Activated naive CD4-positive, alpha-beta T cell treated with anti-CD3 and anti-CD28 coated beads for 36 hours (primary cell): ENCODE measurements at regions not wholly inside any gene's neighbourhood (a gene's known extent, or its start where the extent isn't known, plus 50 kb on each side); places are given as distances from the start of the nearest gene placed in this dataset.

Experiments used
- CTCF ChIA-PET: fragments of 350-600 bp; sonication (Branson Sonifier 250); formaldehyde crosslinking; loops from one replicate; lab custom pipeline; 2021; ENCODE audit warnings: antibody characterized with exemption; lab: Charles Lee
- DNase-seq: peaks from one replicate; pipeline ENCODE4 v3.0.0-alpha.2; 2020
- H3K27ac Mint-ChIP-seq: one replicate; pipeline ENCODE4 v1.8.0; 2021; ENCODE audit warnings: mild to moderate bottlenecking, mixed read lengths
- H3K27me3 Mint-ChIP-seq: one replicate; pipeline ENCODE4 v1.8.0; 2021; ENCODE audit warnings: low read depth, mixed read lengths
- H3K36me3 Mint-ChIP-seq: one replicate; pipeline ENCODE4 v1.8.0; 2021; ENCODE audit warnings: low read depth, mixed read lengths
- H3K4me1 Mint-ChIP-seq: one replicate; pipeline ENCODE4 v1.8.0; 2021; ENCODE audit warnings: low read depth, mixed read lengths
- H3K4me3 Mint-ChIP-seq: one replicate; pipeline ENCODE4 v1.8.0; 2021; ENCODE audit warnings: mild to moderate bottlenecking, moderate library complexity, mixed read lengths
- H3K9me3 Mint-ChIP-seq: one replicate; pipeline ENCODE4 v1.8.0; 2021; ENCODE audit warnings: mixed read lengths
- intact Hi-C: fragments of 100-400 bp; cut with micrococcal nuclease; formaldehyde crosslinking; loops from one replicate; pipeline ENCODE4 v1.15.1; 2023

GRCh38 chr14:40936861-40937260, 669.8 kb upstream of the LRFN5 start:
- CTCF ChIA-PET, result no interaction called here
- intact Hi-C loops, result no loop called here
- H3K4me3 Mint-ChIP-seq, result no peak overlapping the region
- H3K27ac Mint-ChIP-seq, result no peak overlapping the region
- H3K4me1 Mint-ChIP-seq, result no peaks in the 10 kb centered on the region
- DNase-seq, result no peak
- H3K9me3 Mint-ChIP-seq, result no peaks in the 10 kb centered on the region
- no peaks in the 10 kb centered on the region for H3K36me3 Mint-ChIP-seq
- no peaks in the 10 kb centered on the region for H3K27me3 Mint-ChIP-seq

GRCh38 chr14:40920380-40920779, 686.3 kb upstream of the LRFN5 start:
- no peak for DNase-seq
- H3K27me3 Mint-ChIP-seq, result no peaks in the 10 kb centered on the region
- intact Hi-C loops, result no loop called here
- no peaks in the 10 kb centered on the region for H3K36me3 Mint-ChIP-seq
- no peak overlapping the region for H3K27ac Mint-ChIP-seq
- H3K9me3 Mint-ChIP-seq, result no peaks in the 10 kb centered on the region
- no peak overlapping the region for H3K4me3 Mint-ChIP-seq
- CTCF ChIA-PET, result no interaction called here
- H3K4me1 Mint-ChIP-seq, result no peaks in the 10 kb centered on the region

DNA sequence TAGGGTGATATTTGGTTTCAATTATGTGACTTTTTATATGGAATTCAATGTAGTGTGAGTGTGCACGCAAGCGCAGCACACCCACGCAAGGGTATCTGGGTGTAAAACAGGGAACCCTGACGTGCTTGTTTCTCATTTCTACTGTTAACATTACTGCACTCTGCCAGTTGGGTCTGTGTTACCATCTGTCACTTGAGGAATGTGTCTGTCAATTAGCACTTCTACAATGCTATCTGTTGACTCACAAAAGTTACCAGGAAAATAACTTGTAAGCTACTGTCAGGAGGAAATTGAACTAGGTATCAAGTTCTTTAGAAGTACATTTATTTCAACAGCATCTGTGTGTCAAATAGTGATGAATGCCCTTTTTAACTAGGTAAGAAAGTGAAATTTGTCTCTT, 695.5 kb upstream of the LRFN5 start:
- Mint-ChIP-seq H3K9me3 (no peaks in the 10 kb centered on the region), H3K27ac (no peak overlapping the region), H3K4me1 (no peaks in the 10 kb centered on the region), H3K36me3 (no peaks in the 10 kb centered on the region), H3K27me3 (no peaks in the 10 kb centered on the region), H3K4me3 (no peak overlapping the region)
- CTCF ChIA-PET, result no interaction called here
- intact Hi-C loops, result no loop called here
- DNase-seq, result no peak

- H3K36me3 Mint-ChIP-seq, result no peaks in the 10 kb centered on the region
- DNase-seq, result no peak
- no peaks in the 10 kb centered on the region for H3K9me3 Mint-ChIP-seq
- H3K4me1 Mint-ChIP-seq, result no peaks in the 10 kb centered on the region
- H3K4me3 Mint-ChIP-seq, result no peak overlapping the region
- CTCF ChIA-PET, result no interaction called here
- intact Hi-C loops, result no loop called here
- no peak overlapping the region for H3K27ac Mint-ChIP-seq
- no peaks in the 10 kb centered on the region for H3K27me3 Mint-ChIP-seq
Observed at GRCh38 chr14:40909906-40910305, 696.8 kb upstream of the LRFN5 start.

DNA sequence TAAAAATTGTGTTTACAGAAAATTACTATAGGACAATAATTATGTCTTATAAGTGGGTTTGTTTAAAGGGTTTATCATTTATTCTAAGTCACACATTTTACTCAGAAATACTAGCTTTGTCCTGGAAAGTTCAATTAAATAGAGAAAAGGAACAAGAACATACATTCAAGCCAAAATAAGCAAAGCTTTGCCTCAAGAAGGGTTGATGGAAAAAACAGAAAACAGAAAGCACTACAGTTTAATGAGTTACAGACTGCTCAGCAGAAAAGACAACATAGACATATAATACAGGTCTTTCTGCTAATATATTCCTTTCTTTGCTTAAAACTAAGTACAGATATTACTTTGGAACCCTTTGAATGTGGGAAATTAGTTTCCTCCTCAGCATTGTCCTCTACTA, 703.0 kb upstream of the LRFN5 start:
- Mint-ChIP-seq H3K36me3 (no peaks in the 10 kb centered on the region), H3K27ac (no peak overlapping the region), H3K4me1 (no peaks in the 10 kb centered on the region), H3K9me3 (peaks cover 3% of the 10 kb centered on the region), H3K4me3 (no peak overlapping the region), H3K27me3 (peaks cover 5% of the 10 kb centered on the region)
- DNase-seq, result no peak
- CTCF ChIA-PET, result no interaction called here
- intact Hi-C loops, result no loop called here

DNA sequence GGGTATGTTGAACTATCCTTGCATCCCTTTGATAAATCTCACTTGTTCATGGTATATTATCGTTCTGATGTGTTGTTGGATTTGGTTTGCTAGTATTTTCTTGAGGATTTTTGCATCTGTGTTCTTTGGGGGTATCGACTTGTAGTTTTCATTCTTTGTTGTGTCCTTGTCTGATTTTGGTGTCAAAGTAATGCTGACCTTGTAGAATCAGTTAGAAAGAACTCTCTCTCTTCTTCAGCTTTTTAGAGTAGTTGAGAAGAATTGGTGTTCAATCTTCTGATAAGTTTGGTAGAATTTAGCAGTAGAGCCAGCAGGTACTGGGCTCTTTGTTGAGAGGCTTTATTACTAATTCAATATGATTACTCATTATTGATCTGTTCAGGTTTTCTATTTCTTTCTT, 707.2 kb upstream of the LRFN5 start:
- Mint-ChIP-seq H3K4me1 (no peaks in the 10 kb centered on the region), H3K27me3 (peaks cover 5% of the 10 kb centered on the region), H3K4me3 (no peak overlapping the region), H3K36me3 (no peaks in the 10 kb centered on the region), H3K27ac (no peak overlapping the region), H3K9me3 (peaks cover 10% of the 10 kb centered on the region)
- no peak for DNase-seq
- CTCF ChIA-PET, result interaction anchor here (0.7 kb wide), 1 partner anchor 1054 kb away, joined by 3 read pairs; no protein-coding TSS in a partner anchor
- intact Hi-C loops, result no loop called here

DNA sequence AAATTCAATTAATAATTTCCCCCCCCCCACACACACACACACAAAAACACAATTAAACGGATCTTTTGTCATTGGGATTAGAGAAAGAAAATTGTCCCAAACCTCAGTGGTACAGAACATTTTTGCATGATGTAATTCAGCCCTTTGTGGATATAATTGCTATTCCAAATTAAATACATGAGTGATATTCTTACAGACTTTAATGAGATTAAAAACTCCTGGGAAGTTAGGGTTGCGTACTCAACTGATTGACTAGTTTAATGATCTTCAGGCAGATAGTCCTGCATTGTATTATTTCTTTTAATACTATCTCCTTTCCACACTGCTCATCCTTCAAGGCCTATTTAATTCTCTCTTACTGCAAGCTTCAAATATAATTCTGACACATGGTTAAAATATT, 711.8 kb upstream of the LRFN5 start:
- Mint-ChIP-seq H3K27me3 (no peaks in the 10 kb centered on the region), H3K36me3 (no peaks in the 10 kb centered on the region), H3K4me1 (no peaks in the 10 kb centered on the region), H3K27ac (no peak overlapping the region), H3K9me3 (peaks cover 14% of the 10 kb centered on the region), H3K4me3 (no peak overlapping the region)
- DNase-seq, result no peak
- CTCF ChIA-PET, result no interaction called here
- intact Hi-C loops, result no loop called here

GRCh38 chr14:40889126-40889525, 717.5 kb upstream of the LRFN5 start:
- H3K4me1 Mint-ChIP-seq, result no peaks in the 10 kb centered on the region
- H3K36me3 Mint-ChIP-seq, result no peaks in the 10 kb centered on the region
- CTCF ChIA-PET, result no interaction called here
- H3K27me3 Mint-ChIP-seq, result no peaks in the 10 kb centered on the region
- peaks cover 4% of the 10 kb centered on the region for H3K9me3 Mint-ChIP-seq
- intact Hi-C loops, result no loop called here
- DNase-seq, result no peak
- no peak overlapping the region for H3K27ac Mint-ChIP-seq
- no peak overlapping the region for H3K4me3 Mint-ChIP-seq

- CTCF ChIA-PET, result no interaction called here
- Mint-ChIP-seq H3K27ac (no peak overlapping the region), H3K9me3 (peaks cover 4% of the 10 kb centered on the region), H3K27me3 (no peaks in the 10 kb centered on the region), H3K36me3 (no peaks in the 10 kb centered on the region), H3K4me1 (no peaks in the 10 kb centered on the region), H3K4me3 (no peak overlapping the region)
- intact Hi-C loops, result no loop called here
- no peak for DNase-seq
Observed at GRCh38 chr14:40887912-40888311, 718.8 kb upstream of the LRFN5 start.

GRCh38 chr14:40870252-40870651, 736.4 kb upstream of the LRFN5 start:
- Mint-ChIP-seq H3K9me3 (peaks cover 2% of the 10 kb centered on the region), H3K27ac (no peak overlapping the region), H3K4me3 (no peak overlapping the region), H3K4me1 (no peaks in the 10 kb centered on the region), H3K36me3 (no peaks in the 10 kb centered on the region), H3K27me3 (no peaks in the 10 kb centered on the region)
- CTCF ChIA-PET, result no interaction called here
- no peak for DNase-seq
- intact Hi-C loops, result no loop called here

DNA sequence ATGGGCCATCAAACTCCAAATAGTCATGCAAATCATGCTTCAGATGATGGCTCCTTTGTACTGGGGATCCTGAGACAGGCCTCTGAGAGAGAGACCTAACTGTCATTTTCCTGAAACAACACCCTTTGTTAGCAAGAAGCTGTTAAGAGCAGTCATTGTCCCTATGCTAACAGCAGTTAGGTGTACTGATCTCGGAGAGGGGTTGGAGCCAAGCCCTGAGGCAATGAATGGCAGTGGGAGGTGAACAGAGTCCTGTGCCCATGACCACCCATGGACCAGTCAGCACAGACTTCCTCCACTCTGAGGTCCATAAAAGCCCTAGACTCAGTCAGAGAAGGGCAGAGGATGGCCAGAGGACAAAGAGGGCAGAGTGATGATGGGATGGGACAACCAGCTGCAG, 747.6 kb upstream of the LRFN5 start:
- Mint-ChIP-seq H3K4me1 (no peaks in the 10 kb centered on the region), H3K27ac (no peak overlapping the region), H3K9me3 (peaks cover 13% of the 10 kb centered on the region), H3K4me3 (no peak overlapping the region), H3K27me3 (no peaks in the 10 kb centered on the region), H3K36me3 (no peaks in the 10 kb centered on the region)
- DNase-seq, result no peak
- CTCF ChIA-PET, result no interaction called here
- intact Hi-C loops, result no loop called here

- no peak overlapping the region for H3K27ac Mint-ChIP-seq
- intact Hi-C loops, result no loop called here
- DNase-seq, result no peak
- H3K4me3 Mint-ChIP-seq, result no peak overlapping the region
- H3K9me3 Mint-ChIP-seq, result peaks cover 11% of the 10 kb centered on the region
- H3K36me3 Mint-ChIP-seq, result no peaks in the 10 kb centered on the region
- H3K27me3 Mint-ChIP-seq, result no peaks in the 10 kb centered on the region
- H3K4me1 Mint-ChIP-seq, result no peaks in the 10 kb centered on the region
- CTCF ChIA-PET, result no interaction called here
Observed at GRCh38 chr14:40855343-40855742, 751.3 kb upstream of the LRFN5 start.

DNA sequence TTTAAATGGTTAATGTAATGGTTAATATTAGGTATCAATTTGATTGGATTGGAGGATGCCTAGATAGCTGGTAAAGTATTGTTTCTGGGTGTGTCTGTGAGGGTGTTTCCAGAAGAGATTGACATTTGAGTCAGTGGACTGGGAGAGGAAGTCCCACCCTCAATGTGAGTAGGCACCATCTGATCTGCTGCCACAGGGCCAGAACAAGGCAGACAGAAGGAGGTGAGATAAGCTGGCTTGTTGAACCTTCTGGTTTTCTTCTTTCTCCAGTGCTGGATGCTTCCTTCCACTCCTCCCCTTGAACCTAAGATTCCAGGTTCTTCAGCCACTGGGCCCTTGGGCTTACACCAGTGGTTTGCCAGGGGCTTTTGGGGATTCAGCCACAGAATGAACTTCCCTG, 756.5 kb upstream of the LRFN5 start:
- Mint-ChIP-seq H3K27ac (no peak overlapping the region), H3K27me3 (no peaks in the 10 kb centered on the region), H3K36me3 (no peaks in the 10 kb centered on the region), H3K4me3 (no peak overlapping the region), H3K9me3 (peaks cover 4% of the 10 kb centered on the region), H3K4me1 (no peaks in the 10 kb centered on the region)
- intact Hi-C loops, result no loop called here
- CTCF ChIA-PET, result no interaction called here
- DNase-seq, result no peak

DNA sequence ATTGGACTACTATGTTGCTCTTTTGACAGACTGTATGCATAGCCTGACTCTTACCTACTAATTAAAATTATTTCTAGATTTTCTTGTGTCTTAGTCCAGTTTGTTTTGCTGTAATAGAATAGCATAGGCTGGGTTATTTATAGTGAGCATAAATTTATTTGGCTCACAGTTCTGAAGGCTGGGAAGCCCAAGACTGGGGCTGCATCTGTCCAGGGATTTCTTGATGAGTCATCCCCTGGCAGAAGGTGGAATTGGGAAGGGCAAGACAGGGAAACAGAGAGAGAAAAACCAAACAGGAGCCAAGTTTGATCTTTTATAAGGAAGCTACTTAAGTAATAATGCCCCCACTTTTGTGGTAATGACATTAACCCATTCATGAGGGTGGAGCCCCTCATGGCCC, 759.2 kb upstream of the LRFN5 start:
- Mint-ChIP-seq H3K4me3 (no peak overlapping the region), H3K9me3 (peaks cover 4% of the 10 kb centered on the region), H3K36me3 (no peaks in the 10 kb centered on the region), H3K4me1 (no peaks in the 10 kb centered on the region), H3K27ac (no peak overlapping the region), H3K27me3 (no peaks in the 10 kb centered on the region)
- no peak for DNase-seq
- CTCF ChIA-PET, result no interaction called here
- intact Hi-C loops, result no loop called here
